GM12873 (cell line): ENCODE measurements at regions not wholly inside any gene's neighbourhood (a gene's known extent, or its start where the extent isn't known, plus 50 kb on each side); places are given as distances from the start of the nearest gene placed in this dataset.

Source experiments
- CTCF ChIP-seq: IDR thresholded peaks from 2 replicates; pipeline ENCODE4 v1.5.1; 2012; ENCODE audit warnings: low read depth, mild to moderate bottlenecking, moderate library complexity, low read length, control low read depth; ENCODE audit not compliant: insufficient read depth; ENCODE audit errors: missing control alignments

- no peak for TF ChIP-seq CTCF
Observed at GRCh38 chr4:152245680-152246079, 290.2 kb downstream of the FBXW7 start.

- no peak for TF ChIP-seq CTCF
Observed at GRCh38 chr4:152244659-152245058, 291.2 kb downstream of the FBXW7 start.

GRCh38 chr4:152243896-152244595 is 291.8 kb downstream of the FBXW7 start:
- no peak for TF ChIP-seq CTCF

GRCh38 chr4:152243206-152243605 is 292.7 kb downstream of the FBXW7 start:
- no peak for TF ChIP-seq CTCF

GRCh38 chr4:152240232-152240631 is 295.7 kb downstream of the FBXW7 start:
- no peak for TF ChIP-seq CTCF

GRCh38 chr4:152239216-152239615 is 296.7 kb downstream of the FBXW7 start:
- TF ChIP-seq CTCF: no peak

GRCh38 chr4:152236519-152237056 is 299.3 kb downstream of the FBXW7 start:
- TF ChIP-seq CTCF: no peak
